SK-N-MC (cell line): ENCODE measurements at regions not wholly inside any gene's neighbourhood (a gene's known extent, or its start where the extent isn't known, plus 50 kb on each side); places are given as distances from the start of the nearest gene placed in this dataset.

ENCODE experiments used
- EZH2 ChIP-seq: fragments of 200-600 bp; sonication (generic); IDR thresholded peaks from one replicate; pipeline ENCODE4 v1.6.1; 2017; ENCODE audit warnings: antibody characterized with exemption
- POLR2AphosphoS5 ChIP-seq: IDR thresholded peaks from 2 replicates; pipeline ENCODE4 v1.6.1; 2012; ENCODE audit warnings: mild to moderate bottlenecking, low read depth, low read length, borderline replicate concordance

DNA sequence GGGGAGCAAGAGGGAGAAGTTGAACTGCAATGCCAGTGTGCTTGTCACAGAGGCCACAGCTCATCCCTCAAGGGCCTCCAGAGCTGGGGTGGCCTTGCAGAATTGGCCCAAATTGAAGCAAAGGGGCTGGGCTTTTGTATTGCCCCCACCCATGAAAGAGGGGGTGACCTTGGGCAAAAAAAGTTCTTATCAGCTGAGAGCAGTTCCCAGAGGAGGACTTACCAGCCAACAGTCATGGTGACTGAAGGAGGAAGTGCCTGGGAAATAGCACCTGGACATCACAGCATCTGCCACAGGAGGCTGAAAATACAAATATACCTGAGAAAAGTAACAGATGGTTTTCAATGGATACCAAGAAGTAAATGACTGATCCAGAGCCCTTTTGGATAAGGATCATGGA, 262.4 kb downstream of the MID1IP1 start:
- TF ChIP-seq EZH2, result no peak
- no peak for TF ChIP-seq POLR2AphosphoS5
